ENCODE measurements at regions not wholly inside any gene's neighbourhood (a gene's known extent, or its start where the extent isn't known, plus 50 kb on each side); places are given as distances from the start of the nearest gene placed in this dataset.

DNA sequence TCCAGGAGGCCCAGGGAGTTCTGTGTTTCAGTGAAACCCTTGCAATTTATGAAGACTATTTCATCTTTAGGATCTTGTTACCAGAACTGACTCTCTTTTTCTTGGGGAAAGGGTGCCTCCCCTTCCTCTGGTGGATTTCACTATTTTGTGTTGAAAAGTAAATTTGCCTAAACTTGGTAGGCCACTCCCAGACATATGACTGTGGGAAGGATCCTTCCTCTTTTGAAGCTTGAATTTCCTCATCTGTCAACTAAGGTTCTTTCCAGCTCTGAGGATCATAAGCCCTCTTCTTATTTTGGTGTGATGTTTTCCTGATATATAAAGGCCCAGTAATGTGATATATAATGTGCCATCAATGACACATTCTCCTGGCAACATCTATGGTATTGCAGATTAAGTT, 59.1 kb upstream of the ZFAND5 start:
- Histone ChIP-seq H2AFZ (no peak overlapping the region), H3K4me2 (no peak overlapping the region), H3K27me3 (ENCODE audit: insufficient read depth) (no peaks in the 10 kb centered on the region), H3K9me2 (ENCODE audit: insufficient read depth) (no peaks in the 10 kb centered on the region), H3K4me3 (no peak overlapping the region), H4K20me1 (replicated peaks; ENCODE audit: insufficient read depth) (no peaks in the 10 kb centered on the region), H3K79me2 (replicated peaks; ENCODE audit: insufficient read depth) (no peaks in the 10 kb centered on the region), H3K36me3 (ENCODE audit: insufficient read depth) (no peaks in the 10 kb centered on the region), H3K4me1 (ENCODE audit: insufficient read depth) (no peaks in the 10 kb centered on the region), H3F3A (replicated peaks; ENCODE audit: low read depth) (no peaks in the 10 kb centered on the region), H3K27ac (ENCODE audit: low read depth) (no peak overlapping the region)
- no peaks in the 10 kb centered on the region for H3K27me3 Mint-ChIP-seq (ENCODE audit: insufficient read depth, low read depth, poor library complexity)
- H3K27ac Mint-ChIP-seq: no peak overlapping the region
- ATAC-seq (no peak), DNase-seq (ENCODE audit: low spot score) (no peak)
- H3K36me3 Mint-ChIP-seq (ENCODE audit: low read depth): no peaks in the 10 kb centered on the region
- no peaks in the 10 kb centered on the region for H3K9me3 Mint-ChIP-seq
- no peak overlapping the region for H3K4me3 Mint-ChIP-seq
- no peaks in the 10 kb centered on the region for H3K4me1 Mint-ChIP-seq
- TF ChIP-seq, protein P1, sequence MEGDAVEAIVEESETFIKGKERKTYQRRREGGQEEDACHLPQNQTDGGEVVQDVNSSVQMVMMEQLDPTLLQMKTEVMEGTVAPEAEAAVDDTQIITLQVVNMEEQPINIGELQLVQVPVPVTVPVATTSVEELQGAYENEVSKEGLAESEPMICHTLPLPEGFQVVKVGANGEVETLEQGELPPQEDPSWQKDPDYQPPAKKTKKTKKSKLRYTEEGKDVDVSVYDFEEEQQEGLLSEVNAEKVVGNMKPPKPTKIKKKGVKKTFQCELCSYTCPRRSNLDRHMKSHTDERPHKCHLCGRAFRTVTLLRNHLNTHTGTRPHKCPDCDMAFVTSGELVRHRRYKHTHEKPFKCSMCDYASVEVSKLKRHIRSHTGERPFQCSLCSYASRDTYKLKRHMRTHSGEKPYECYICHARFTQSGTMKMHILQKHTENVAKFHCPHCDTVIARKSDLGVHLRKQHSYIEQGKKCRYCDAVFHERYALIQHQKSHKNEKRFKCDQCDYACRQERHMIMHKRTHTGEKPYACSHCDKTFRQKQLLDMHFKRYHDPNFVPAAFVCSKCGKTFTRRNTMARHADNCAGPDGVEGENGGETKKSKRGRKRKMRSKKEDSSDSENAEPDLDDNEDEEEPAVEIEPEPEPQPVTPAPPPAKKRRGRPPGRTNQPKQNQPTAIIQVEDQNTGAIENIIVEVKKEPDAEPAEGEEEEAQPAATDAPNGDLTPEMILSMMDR (conservative IDR thresholded peaks at IDR 0.05; ENCODE audit: low read depth in 2 of 2): no peak
- TF ChIP-seq EZH2 (IDR thresholded peaks at IDR 0.05; ENCODE audit: low read depth, unreplicated experiment): no peak
- TF ChIP-seq NANOG (IDR thresholded peaks at IDR 0.05; ENCODE audit: borderline replicate concordance): no peak
- no peak for TF ChIP-seq ETS1 (IDR thresholded peaks at IDR 0.05)
- no peak for TF ChIP-seq POLR2AphosphoS5 (IDR thresholded peaks at IDR 0.05; ENCODE audit: low read depth)
- TF ChIP-seq JUNB (IDR thresholded peaks at IDR 0.05; ENCODE audit: unreplicated experiment): no peak
- TF ChIP-seq, protein P2, sequence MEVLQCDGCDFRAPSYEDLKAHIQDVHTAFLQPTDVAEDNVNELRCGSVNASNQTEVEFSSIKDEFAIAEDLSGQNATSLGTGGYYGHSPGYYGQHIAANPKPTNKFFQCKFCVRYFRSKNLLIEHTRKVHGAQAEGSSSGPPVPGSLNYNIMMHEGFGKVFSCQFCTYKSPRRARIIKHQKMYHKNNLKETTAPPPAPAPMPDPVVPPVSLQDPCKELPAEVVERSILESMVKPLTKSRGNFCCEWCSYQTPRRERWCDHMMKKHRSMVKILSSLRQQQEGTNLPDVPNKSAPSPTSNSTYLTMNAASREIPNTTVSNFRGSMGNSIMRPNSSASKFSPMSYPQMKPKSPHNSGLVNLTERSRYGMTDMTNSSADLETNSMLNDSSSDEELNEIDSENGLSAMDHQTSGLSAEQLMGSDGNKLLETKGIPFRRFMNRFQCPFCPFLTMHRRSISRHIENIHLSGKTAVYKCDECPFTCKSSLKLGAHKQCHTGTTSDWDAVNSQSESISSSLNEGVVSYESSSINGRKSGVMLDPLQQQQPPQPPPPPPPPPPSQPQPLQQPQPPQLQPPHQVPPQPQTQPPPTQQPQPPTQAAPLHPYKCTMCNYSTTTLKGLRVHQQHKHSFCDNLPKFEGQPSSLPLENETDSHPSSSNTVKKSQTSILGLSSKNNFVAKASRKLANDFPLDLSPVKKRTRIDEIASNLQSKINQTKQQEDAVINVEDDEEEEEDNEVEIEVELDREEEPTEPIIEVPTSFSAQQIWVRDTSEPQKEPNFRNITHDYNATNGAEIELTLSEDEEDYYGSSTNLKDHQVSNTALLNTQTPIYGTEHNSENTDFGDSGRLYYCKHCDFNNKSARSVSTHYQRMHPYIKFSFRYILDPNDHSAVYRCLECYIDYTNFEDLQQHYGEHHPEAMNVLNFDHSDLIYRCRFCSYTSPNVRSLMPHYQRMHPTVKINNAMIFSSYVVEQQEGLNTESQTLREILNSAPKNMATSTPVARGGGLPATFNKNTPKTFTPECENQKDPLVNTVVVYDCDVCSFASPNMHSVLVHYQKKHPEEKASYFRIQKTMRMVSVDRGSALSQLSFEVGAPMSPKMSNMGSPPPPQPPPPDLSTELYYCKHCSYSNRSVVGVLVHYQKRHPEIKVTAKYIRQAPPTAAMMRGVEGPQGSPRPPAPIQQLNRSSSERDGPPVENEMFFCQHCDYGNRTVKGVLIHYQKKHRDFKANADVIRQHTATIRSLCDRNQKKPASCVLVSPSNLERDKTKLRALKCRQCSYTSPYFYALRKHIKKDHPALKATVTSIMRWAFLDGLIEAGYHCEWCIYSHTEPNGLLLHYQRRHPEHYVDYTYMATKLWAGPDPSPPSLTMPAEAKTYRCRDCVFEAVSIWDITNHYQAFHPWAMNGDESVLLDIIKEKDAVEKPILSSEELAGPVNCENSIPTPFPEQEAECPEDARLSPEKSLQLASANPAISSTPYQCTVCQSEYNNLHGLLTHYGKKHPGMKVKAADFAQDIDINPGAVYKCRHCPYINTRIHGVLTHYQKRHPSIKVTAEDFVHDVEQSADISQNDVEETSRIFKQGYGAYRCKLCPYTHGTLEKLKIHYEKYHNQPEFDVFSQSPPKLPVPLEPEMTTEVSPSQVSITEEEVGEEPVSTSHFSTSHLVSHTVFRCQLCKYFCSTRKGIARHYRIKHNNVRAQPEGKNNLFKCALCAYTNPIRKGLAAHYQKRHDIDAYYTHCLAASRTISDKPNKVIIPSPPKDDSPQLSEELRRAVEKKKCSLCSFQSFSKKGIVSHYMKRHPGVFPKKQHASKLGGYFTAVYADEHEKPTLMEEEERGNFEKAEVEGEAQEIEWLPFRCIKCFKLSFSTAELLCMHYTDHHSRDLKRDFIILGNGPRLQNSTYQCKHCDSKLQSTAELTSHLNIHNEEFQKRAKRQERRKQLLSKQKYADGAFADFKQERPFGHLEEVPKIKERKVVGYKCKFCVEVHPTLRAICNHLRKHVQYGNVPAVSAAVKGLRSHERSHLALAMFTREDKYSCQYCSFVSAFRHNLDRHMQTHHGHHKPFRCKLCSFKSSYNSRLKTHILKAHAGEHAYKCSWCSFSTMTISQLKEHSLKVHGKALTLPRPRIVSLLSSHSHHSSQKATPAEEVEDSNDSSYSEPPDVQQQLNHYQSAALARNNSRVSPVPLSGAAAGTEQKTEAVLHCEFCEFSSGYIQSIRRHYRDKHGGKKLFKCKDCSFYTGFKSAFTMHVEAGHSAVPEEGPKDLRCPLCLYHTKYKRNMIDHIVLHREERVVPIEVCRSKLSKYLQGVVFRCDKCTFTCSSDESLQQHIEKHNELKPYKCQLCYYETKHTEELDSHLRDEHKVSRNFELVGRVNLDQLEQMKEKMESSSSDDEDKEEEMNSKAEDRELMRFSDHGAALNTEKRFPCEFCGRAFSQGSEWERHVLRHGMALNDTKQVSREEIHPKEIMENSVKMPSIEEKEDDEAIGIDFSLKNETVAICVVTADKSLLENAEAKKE (CRISPR knock-in tag; IDR thresholded peaks at IDR 0.05): no peak
- TF ChIP-seq ZNF331 (CRISPR knock-in tag; IDR thresholded peaks at IDR 0.05; ENCODE audit: low read depth): no peak
- TF ChIP-seq STAT1 (IDR thresholded peaks at IDR 0.05; ENCODE audit: unreplicated experiment): no peak
- TF ChIP-seq EZH2phosphoT487 (IDR thresholded peaks at IDR 0.05; ENCODE audit: unreplicated experiment): no peak
- no peak for TF ChIP-seq REST (IDR thresholded peaks at IDR 0.05; ENCODE audit: unreplicated experiment)
- no peak for TF ChIP-seq ZNF114 (CRISPR knock-in tag; IDR thresholded peaks at IDR 0.05)
- TF ChIP-seq CREB1 (CRISPR knock-in tag; IDR thresholded peaks at IDR 0.05; ENCODE audit: low read depth): no peak
